ENCODE measurements at regions not wholly inside any gene's neighbourhood (a gene's known extent, or its start where the extent isn't known, plus 50 kb on each side); places are given as distances from the start of the nearest gene placed in this dataset.

DNA sequence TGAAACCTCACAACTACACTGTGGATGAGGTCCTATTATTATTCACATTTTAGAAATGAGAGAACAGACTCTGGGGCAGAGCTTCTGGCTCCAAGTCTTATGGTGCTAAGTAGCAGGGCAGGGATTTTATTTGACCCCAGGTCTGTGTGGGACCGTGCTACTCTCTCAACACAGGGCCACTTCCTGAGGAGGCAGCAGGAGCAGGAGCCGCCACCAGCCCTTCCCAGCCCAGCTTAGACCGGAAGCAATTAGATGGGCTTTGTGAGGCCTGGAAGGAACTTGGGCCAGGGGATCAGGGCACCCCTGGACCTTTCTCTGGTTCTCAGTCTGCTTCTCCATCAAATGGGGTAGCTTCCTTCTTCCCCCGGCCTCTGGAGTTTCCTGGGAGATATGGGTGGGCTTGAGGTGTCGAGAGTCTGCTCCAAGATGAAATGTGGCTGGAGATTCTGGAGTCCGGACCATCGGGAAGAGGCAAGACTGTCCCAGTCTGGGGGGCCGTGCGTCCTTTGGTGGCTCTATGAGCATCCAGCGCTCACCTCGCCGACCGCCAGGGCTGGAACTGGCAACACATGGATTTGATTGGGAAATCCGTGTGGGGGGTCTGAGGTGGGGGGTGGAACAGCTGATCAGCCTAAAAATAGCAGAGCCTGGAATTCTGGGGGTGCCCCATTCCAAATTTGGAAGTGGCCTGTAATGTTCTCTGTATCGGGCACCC is 136.8 kb downstream of the FOXD2 start:
- no peak for DNase-seq (ENCODE audit: low read depth, low spot score)

DNA sequence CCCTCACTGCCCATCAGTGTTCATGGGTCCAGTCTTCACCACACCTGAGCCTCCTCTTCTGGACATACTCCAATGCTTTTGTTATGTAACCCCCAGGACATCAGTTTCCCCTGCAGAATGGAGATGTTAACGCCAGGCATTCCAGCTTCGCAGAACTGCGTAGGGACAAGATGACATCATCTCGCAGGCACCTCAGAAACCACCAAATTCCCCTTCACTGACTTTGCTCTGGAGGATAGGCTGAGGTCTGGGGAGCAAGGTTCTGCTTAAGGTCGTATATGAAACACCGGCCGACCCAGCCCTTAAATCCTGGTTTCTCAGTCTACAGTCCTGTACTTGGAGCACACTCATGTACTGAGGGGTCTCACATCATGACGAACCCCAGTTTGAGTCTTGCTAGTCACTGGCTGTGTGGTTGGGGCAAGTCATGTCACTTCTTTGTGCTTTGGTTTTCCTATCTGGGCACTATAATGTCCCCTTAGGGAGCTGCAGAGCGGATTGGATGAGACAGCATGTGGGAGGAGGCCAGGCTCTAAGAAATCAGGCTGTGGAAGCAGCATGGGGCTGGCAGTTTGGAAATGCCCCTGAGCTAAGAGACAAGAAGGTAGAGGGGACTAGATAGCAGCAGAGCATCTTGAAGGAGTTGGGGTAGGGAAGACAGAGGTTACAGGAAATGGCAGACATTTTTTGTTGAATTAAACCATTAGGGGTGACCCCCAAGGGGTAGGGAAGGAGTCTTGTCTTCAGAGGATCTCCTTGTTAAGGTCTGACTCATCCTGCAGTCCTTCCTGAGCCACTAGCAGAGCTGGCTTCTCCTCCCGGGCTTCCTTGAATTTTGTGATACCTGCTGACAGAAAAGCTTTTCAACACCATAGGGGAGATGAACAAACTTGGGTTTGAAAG is 138.3 kb downstream of the FOXD2 start:
- no peak for DNase-seq (ENCODE audit: low read depth, low spot score)

DNA sequence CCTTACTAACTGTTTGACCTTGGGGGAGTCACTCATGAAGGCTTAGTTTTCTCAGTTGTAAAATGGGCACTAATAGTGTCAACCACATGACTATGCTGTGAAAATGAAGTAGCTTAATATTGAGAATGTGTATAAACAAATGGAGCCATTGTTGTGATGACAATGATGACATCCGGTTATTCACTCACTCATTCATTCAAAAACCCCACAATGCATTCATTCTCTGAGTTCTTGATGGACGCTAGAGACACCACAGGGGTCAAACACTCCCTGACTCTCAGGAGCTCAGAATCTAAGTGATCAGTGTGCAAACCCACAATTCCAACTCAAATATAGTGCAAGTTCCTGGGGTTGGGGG is 138.9 kb downstream of the FOXD2 start:
- no peak for DNase-seq (ENCODE audit: low read depth, low spot score)

DNA sequence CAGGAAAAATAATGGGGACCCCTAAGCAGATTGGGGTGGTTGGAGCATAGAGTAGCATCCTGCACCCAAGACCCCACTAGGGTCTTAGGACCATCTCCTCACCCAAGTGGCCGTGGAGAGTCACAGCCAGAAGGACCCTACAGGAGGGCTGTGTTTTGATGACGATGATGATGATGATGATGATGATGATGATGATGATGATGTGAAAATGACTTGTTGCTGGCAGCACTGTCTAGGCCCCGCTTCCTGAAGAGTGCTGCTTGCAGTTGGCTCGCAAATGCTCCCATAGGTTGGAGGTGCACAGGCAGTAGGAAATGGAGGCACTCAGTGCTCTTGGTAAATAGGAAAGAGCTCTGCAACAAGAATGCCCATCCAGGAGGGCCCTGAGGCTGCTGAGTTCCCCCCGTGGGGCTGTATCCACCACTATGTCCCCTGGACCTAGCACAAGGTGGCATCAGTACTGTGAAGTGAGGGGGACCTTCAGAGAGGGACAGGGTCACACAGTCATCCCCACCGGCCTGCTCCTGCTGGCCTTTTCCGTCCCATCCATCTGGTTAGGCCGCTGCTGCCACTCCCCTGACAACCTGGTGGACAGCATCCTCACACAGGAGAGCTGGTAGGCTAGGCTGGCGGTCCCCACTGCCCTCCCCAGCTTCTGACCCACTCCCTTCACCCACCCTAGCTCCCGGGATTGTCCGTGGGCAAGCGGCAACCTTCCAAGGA is 139.6 kb downstream of the FOXD2 start:
- DNase-seq (ENCODE audit: low read depth, low spot score): no peak

DNA sequence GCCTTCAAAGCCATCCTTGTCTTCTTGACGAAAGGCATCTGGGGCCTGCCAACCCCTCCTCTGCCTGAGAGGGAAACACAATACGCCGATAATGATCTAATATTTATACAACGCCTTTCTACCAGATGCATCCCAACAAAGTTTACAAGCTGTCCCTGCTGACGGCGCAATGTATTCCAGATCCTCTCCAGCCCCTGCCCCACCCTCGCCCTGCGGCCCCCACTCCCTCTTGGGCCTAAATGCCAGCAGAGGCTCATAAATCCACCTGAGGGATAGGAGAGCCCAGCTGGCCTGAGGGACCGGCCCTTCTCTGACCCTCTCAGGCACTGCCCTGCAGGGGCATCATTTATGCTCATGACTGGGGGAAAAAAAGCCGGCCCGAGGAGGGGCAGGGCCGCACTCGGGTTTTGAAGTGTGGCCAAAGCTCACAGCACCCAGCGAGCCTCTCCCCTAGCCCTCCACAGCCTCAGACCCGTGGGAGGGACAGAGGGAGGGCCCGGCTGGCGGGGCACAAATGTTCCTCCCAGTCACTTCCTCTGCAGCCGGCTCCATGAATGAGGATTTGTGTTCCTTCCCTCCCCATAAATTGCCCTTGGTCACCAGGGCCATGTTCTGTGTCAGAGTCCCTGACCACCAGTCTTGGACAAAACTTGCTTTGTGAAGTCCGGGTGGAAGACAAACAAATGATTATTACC is 140.3 kb downstream of the FOXD2 start:
- DNase-seq (ENCODE audit: low read depth, low spot score): no peak

DNA sequence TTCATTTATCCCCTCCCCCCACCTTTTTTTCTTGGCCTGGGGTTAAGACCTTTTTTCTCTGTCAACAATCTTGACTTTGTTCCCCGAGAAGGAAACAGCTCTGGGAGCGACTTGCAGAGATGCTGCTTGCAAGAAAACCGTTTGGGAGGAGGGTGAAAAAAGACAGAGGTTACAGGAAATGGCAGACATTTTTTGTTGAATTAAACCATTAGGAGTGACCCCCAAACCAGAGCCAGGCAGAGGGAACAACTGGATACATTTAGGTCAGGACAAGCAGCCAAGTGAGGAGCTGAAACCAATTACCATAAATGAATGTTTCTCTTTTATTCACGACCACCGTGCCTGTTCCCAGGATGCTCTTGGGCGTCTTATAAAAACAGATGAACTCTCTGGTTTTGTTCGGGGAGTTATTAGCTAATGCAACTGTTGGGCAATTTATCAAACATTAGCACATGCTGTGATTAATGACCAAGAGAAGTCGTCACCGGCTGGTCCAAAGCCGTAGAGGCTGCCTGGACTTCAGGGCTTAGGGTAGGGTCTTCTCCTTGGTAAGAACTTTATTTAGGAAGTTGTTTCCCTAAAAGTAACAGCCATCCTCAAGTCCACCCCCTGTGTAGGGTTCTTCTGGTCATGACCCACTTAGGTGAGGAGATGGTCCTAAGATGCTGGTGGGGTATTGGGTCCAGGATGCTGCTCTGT is 141.0 kb downstream of the FOXD2 start:
- DNase-seq (ENCODE audit: low read depth, low spot score): no peak

DNA sequence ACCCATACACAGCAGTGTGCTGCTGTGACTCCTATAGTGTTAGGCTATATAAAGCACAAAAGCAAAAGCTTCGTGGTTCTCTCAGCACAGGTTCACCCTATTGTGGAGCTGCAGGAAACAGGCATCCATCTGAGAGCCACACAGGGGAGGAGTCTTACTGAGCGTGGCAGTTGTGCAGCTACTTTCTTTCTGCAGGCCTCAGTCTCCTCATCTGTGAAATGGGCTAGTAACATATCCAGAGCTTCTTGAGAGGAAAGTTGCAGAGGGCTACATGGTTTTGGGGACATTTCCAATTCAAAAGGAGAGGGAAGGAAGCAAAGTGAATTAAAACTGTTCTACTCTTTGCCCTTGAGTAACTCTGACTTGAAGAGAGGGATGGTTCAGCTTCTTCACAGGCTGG is 142.0 kb downstream of the FOXD2 start:
- DNase-seq (ENCODE audit: low read depth, low spot score): no peak

DNA sequence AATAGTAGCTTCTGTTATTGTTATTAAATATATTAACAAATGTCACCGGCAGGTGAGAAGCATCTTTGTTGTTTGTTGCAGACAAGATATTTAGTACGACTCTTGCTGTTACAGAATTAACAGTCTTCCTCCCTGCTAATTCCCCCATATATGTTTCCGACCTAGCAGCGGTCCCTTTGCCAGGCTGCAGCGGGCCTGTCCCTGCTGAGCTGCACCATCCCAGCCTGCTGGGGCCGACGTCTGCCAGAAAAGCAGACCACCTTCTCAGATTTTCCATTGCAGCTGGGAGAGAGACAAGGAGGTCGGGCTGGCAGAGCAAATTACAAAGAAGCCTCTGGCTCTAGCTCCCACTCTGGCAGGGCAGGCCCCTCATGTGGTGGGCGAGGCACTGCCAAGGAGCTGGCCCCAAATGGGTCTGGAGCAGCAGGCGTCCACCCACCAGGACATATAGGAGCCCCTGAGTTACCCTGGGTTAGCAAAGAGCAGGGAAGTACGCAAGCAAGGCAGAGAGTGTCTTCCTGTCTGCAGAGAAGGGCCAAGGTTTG is 142.7 kb downstream of the FOXD2 start:
- no peak for DNase-seq (ENCODE audit: low read depth, low spot score)

DNA sequence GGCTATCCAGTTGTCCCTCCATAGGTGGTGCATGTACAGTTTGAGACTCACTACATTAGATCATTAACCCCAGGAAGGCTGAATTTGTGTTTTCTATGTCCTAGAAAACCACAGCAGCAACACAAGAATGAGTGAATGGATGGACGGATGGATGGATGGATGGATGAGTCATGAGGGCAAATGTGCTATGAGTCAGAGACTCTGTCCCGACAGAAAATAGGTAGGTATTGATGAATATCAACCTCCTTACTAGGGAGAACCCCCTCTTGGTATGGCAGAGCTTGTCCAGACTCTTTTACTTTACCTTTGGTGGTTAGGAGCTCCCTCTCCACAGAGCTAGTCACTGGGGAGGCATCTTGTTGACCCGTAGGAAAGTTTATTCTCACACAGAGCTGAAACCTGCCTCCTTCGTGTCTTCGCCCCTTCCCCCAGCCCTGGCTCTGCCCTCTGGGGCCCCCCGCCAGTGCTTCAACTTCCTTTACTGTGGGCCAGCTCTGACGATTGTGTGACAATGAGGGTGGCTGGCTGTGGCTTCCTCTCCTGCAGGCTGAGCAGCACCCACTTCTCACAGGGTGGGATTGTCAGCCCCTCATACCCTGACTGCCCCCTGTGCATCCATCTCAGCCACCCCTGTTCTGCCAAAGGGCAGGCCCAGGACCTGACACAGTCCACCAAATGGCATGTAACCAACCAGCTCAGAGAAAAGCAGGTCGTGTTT is 145.2 kb downstream of the FOXD2 start:
- no peak for DNase-seq (ENCODE audit: low read depth, low spot score)

DNA sequence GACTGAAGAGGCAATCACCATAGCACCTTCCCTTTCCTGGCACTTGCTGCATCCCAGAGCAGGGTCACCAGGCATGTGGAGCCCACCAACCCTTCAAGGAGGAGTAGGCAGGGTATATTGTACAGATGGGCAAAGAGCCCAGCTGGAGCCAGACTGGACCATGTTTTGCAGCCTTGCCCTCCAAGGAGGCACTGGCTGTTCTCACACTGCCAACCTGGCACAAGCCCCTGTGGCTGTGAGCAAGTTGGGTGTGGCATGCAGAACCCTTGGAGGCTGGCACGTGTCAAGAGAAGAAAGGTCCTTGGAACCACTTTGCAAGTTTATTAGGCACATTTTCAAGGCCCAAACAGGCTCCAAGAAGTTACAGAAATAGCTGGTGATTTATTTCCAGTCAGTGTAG is 146.4 kb downstream of the FOXD2 start:
- DNase-seq (ENCODE audit: low read depth, low spot score): no peak

DNA sequence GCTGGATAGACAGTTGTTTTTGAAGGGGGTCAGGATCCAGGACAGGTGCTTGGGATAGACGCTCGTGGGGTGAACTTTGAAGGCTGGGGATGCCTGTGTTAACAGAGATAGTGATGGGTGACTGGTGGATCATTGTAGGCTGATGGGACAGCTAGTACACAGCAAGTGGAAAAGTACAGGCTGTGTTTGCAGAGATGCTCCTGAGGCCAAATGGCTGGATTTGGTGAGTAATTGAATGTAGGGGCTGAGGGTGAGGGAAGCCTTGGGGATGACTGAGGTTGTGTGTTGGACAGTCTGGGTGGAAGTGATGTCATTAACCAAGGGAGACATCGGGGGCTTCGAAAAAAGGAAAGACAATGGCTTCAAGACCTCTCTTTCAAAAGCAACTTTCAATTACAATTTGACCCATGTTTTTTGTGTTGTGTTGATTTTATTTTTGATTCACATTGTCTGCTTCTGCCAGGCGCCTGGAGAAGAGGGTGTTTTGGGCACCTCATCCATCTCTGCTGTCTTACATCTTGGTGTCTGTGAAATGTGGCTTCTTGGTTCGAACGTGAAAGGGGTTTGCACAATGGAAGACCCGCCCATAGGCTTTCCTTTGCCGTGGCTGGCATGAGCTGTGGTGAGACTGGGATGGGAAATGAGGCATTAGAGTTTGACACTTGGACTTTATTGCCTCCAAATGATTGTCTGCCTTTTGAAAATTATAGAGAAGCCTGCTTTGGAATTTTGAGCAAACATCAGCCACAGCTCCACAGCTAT is 147.5 kb downstream of the FOXD2 start:
- no peak for DNase-seq (ENCODE audit: low read depth, low spot score)

DNA sequence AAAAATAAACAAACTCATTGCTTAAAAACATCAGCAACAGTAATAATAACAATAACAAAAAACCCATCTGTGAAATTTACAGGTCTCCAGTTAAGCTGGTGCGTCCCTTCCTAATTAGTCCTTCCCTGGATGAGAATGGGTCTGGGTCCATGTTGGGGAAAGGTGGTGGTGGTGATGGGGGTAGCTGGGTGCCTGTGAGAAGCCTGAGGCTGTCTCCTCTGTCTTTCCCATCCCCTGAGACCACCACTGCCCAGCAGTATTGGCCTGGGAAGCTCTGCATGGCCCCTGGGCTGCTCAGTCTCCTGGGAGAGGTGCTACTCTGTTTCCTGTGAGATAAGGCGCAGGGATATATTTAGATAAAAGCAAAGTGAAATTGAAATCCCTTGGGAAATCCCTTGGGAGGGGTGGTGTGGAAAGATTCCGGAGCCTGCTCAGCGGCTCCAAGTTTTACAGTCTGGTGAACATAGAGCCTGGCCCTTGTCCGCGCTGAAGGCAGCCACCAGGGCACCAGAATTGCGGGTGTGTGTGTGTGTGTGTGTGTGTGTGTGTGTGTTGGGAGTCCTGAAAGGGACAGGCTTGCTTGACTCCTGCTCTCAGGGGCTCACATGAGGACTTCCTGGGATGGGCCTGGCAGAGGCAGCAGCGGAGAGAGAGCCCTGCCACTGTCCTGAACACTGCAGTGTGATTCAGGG is 150.2 kb downstream of the FOXD2 start:
- DNase-seq (ENCODE audit: low read depth, low spot score): no peak

DNA sequence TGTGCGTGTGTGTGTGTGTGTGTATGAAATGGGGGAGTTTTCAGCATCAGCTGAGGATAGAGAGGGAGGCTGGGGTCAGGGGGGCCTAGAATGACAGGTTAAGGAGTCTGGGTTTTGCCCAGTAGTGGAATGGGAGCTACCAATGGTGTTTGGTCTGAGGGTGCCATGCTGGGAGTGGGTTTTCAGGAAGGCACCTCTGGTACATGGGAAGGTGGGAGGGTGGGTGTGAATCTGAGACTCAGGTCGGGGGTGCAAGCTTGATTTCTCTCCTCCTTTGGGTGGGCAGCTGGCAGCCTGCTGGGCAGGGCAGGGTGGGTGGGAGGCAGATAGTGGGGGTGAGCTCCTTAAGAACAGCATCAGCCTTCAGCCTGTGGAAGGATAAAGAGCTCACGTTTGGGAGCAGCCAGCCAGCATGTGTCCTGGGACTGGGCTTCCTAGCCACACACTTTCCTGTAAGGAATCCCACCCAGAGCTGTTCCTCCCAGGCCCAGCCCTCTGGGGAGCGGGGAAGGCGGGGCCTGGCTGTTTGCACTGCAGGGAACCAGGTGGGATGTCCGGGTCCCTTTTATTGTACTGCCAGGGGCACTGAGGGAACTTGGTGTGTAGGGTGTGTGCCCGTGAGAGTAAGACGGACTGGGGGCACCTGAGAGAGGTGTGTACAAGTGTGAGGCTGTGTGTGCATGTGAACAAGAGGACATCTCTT is 152.8 kb downstream of the FOXD2 start:
- no peak for DNase-seq (ENCODE audit: low read depth, low spot score)

DNA sequence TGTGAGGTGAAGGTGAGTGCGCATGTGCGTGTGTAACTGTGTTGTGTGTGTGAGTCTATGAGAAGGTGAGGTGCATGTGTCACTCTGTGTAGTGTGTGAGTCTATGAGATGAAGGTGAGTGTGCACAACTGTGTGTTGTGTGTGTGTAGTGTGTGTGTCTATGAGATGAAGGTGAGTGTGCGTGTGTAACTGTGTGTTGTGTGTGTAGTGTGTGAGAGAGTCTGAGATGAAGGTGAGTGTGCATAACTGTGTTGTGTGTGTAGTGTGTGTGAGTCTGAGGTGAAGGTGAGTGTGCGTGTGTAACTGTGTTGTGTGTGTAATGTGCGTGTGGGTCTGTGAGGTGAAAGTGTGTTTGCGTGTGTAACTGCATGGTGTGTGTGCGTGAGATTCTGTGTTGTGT is 154.0 kb downstream of the FOXD2 start:
- no peak for DNase-seq (ENCODE audit: low read depth, low spot score)

DNA sequence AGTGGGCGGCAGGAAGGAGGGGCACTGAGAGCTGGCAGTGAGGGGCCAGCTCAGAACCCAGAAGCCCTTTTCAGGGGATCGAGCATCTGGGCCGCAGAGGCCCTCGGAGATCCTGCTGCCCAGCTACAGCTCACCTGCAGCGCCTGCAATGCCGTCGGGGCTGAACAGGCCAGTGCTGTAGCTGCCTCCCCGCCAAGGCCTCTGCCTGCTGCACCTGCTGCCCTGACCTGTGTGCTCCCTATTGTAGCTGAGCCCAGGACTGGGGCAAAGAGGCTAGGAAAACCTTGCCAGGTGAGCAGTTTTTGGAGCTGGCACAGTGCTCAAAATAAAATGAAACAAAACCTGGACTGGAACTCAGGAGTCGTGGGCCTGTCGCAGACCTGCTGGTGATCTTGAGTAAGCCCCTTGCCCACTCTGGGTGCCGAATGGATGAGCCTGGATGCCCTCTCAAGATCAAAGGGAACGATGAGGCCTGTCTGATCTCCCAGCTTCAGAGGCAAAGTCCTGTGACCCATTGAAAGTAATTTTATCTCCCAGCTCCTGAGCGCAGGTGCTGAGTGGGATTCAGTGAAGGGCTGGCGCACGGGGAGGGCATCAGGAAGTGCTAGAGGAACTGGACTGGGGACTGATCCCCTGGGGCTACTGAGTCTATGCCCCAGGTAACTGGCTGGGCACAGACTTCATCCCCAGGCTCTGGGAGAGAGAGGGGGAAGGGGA is 154.6 kb downstream of the FOXD2 start:
- DNase-seq (ENCODE audit: low read depth, low spot score): no peak

DNA sequence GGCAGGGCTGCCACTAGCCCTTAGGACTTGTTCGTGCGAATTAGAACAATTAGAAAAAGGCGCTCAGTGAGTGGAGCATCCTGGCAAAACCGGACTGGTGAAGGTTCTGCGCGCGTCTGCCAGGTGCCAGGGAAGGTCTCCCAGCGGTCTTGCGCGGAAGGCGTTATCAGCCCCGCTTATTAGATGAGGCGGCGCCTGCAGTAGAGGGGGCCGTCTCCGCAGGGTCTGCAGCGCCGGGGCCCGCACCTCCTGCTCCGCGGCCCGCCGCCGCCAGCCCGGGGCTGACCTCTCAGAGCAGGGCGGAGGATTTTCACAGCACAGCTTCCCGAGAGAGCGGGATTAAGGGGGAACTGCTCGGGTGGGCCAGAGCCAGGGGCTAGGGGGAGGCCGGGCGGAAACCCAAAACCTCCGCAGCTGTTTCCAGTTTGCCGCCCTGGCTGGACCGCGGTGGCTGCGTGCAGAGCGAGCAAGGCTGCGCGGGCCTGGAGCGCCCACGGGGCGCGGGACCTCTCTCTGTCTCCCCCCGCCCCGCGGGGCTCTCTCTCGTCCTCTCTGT is 155.2 kb downstream of the FOXD2 start:
- DNase-seq (ENCODE audit: low read depth, low spot score): no peak

DNA sequence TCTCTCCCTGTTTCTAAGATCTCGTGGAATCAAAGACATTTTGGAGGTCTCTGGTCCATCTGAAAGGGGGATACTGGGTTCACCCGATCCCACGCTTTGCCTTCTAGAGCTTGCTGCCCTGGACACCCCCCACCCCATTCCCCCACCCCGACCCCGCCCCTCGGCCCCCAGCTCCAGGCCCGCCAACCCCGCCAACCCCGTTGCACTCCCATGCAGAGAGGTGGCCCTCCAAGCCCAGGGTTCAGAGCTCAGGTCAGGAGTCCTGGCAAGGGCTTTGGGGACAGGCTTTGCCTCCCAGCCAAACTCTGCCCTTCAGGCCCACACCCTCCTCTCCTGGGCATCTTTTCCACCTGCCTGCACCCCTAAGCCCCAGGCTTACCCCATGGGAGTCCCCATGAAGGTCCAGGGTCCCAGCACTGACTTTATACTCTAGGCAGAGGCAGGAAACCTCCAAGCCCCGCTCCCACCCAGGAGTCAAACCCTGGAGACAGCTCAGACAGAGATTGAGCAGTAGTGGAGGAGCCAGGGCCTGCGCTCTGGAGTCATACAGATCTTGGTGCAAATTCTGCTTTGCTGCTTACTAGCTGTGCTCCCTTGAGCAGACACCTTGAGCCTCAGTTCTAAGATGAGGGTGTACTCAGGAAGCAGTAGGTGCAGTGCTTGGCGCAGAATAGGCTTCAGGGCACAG is 155.9 kb downstream of the FOXD2 start:
- no peak for DNase-seq (ENCODE audit: low read depth, low spot score)
